DND-41 (cell line): ENCODE measurements at regions not wholly inside any gene's neighbourhood (a gene's known extent, or its start where the extent isn't known, plus 50 kb on each side); places are given as distances from the start of the nearest gene placed in this dataset.

ENCODE experiments used
- ATAC-seq: fragments of 200-7000 bp; cut with Tn5 transposase; 3 replicates; pipeline ENCODE4 v1.9.1; 2021; ENCODE audit warnings: low read depth; ENCODE audit not compliant: insufficient read depth
- DNase-seq: peaks from one replicate; pipeline ENCODE4 v3.0.0-alpha.2; 2020
- H2AFZ ChIP-seq: 2 replicates; pipeline ENCODE4 v1.6.0; 2012; ENCODE audit warnings: low read depth, low read length
- H3K27ac ChIP-seq: 2 replicates; pipeline ENCODE4 v1.5.1; 2012; ENCODE audit warnings: low read length, inconsistent platforms
- H3K27me3 ChIP-seq: fragments of 200-600 bp; sonication (generic); 2 replicates; pipeline ENCODE4 v1.6.0; 2012; ENCODE audit warnings: low read length, mild to moderate bottlenecking, inconsistent platforms; ENCODE audit not compliant: insufficient read depth, poor library complexity
- H3K36me3 ChIP-seq: 2 replicates; pipeline ENCODE4 v1.5.1; 2012; ENCODE audit warnings: low read length, inconsistent platforms; ENCODE audit not compliant: insufficient read depth
- H3K4me1 ChIP-seq: 2 replicates; pipeline ENCODE4 v1.5.1; 2012; ENCODE audit warnings: mild to moderate bottlenecking, low read length; ENCODE audit not compliant: insufficient read depth
- H3K4me2 ChIP-seq: 2 replicates; pipeline ENCODE4 v1.6.0; 2012; ENCODE audit warnings: mild to moderate bottlenecking, moderate library complexity, low read length, inconsistent platforms; ENCODE audit not compliant: insufficient read depth
- H3K4me3 ChIP-seq, 2 experiments: fragments of 200-600 bp in 1 of 2; shearing (Covaris generic) in 1 of 2; 2 replicates each; pipeline ENCODE4 v1.5.1; 2012 to 2016; ENCODE audit warnings: inconsistent platforms in 2 of 2, low read length in 2 of 2, mild to moderate bottlenecking in 2 of 2, low read depth in 1 of 2, moderate library complexity in 1 of 2
- H3K79me2 ChIP-seq: 2 replicates; pipeline ENCODE4 v1.6.0; 2012; ENCODE audit warnings: low read length, inconsistent platforms; ENCODE audit not compliant: insufficient read depth
- H3K9ac ChIP-seq: 2 replicates; pipeline ENCODE4 v1.6.0; 2012; ENCODE audit warnings: low read depth, mild to moderate bottlenecking, inconsistent platforms, low read length, moderate library complexity
- H3K9me3 ChIP-seq: 2 replicates; pipeline ENCODE4 v1.5.1; 2012; ENCODE audit warnings: low read length, moderate library complexity, mild to moderate bottlenecking, inconsistent platforms; ENCODE audit not compliant: insufficient read depth, severe bottlenecking
- H4K20me1 ChIP-seq: 2 replicates; pipeline ENCODE4 v1.6.0; 2012; ENCODE audit warnings: low read length; ENCODE audit not compliant: insufficient read depth
- CTCF ChIP-seq: IDR thresholded peaks from 2 replicates; pipeline ENCODE4 v1.5.1; 2012; ENCODE audit warnings: borderline replicate concordance, low read length, moderate library complexity, mild to moderate bottlenecking; ENCODE audit not compliant: poor library complexity, severe bottlenecking; ENCODE audit errors: extremely low read depth
- EZH2 ChIP-seq: IDR thresholded peaks from 3 replicates; pipeline ENCODE4 v1.6.1; 2012; ENCODE audit warnings: borderline replicate concordance, low read depth, mild to moderate bottlenecking, moderate library complexity, low read length, inconsistent platforms; ENCODE audit not compliant: severe bottlenecking

- TF ChIP-seq CTCF (no peak), EZH2 (no peak)
- no peak for ATAC-seq
- H3K4me2 ChIP-seq: no peak overlapping the region
- H3K4me1 ChIP-seq: no peaks in the 10 kb centered on the region
- H3K27me3 ChIP-seq: no peaks in the 10 kb centered on the region
- no peak overlapping the region for H3K27ac ChIP-seq
- DNase-seq: no peak
- H3K79me2 ChIP-seq: no peaks in the 10 kb centered on the region
- H4K20me1 ChIP-seq: no peaks in the 10 kb centered on the region
- H3K36me3 ChIP-seq: no peaks in the 10 kb centered on the region
- H3K4me3 ChIP-seq: no peak overlapping the region
- H2AFZ ChIP-seq: no peak overlapping the region
- no peaks in the 10 kb centered on the region for H3K9me3 ChIP-seq
- H3K9ac ChIP-seq: no peak overlapping the region
Observed at GRCh38 chr11:109847621-109848020, 245.6 kb upstream of the ZC3H12C start.

GRCh38 chr11:109849051-109849450 is 244.1 kb upstream of the ZC3H12C start:
- Histone ChIP-seq H3K4me2 (no peak overlapping the region), H3K4me3 (no peak overlapping the region), H2AFZ (no peak overlapping the region), H3K27ac (no peak overlapping the region), H3K79me2 (no peaks in the 10 kb centered on the region), H3K9me3 (no peaks in the 10 kb centered on the region), H4K20me1 (no peaks in the 10 kb centered on the region), H3K4me1 (no peaks in the 10 kb centered on the region), H3K9ac (no peak overlapping the region), H3K36me3 (no peaks in the 10 kb centered on the region), H3K27me3 (no peaks in the 10 kb centered on the region)
- DNase-seq: no peak
- no peak for ATAC-seq
- TF ChIP-seq EZH2: no peak
- TF ChIP-seq CTCF: no peak

DNA sequence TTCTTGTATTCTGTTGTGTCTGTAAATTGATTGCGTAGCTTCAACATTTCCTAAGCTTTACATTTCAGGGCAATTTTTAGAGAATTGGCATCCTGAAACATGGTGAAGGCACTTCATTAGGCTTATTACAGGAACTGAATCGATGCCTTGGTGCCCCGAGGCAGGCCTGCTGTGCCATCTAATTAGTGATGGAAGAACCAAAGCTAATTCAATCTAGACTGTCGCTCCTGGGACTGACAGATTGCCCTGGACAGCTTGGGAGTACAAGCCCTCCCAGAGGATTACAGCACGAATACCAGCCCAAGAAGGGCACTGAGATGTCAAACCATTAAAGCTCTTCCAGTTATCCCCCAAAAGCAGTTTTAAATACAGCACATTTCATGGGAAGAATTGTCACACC is 243.2 kb upstream of the ZC3H12C start:
- Histone ChIP-seq H3K4me3 (no peak overlapping the region), H3K79me2 (no peaks in the 10 kb centered on the region), H3K27ac (no peak overlapping the region), H3K4me1 (no peaks in the 10 kb centered on the region), H3K9ac (no peak overlapping the region), H3K36me3 (no peaks in the 10 kb centered on the region), H3K27me3 (no peaks in the 10 kb centered on the region), H3K4me2 (no peak overlapping the region), H3K9me3 (no peaks in the 10 kb centered on the region), H4K20me1 (no peaks in the 10 kb centered on the region), H2AFZ (no peak overlapping the region)
- ATAC-seq (no peak), DNase-seq (no peak)
- no peak for TF ChIP-seq EZH2
- no peak for TF ChIP-seq CTCF
